NCI-H524 treated with DMSO at 0.1 percent for 48 hours (cell line): ENCODE measurements at regions not wholly inside any gene's neighbourhood (a gene's known extent, or its start where the extent isn't known, plus 50 kb on each side); places are given as distances from the start of the nearest gene placed in this dataset.
"Not testable (repeated sequence)": the region's sequence is repeated elsewhere in the genome, so short reads cannot be mapped to it uniquely, and the experiment has no call there.

Source experiments
- DNase-seq: peaks from one replicate; lab custom pipeline; 2025; lab: John Stamatoyannopoulos, UW

- no peak for DNase-seq
These were observed 51.7 kb upstream of the MYO10 start for GRCh38 chr5:16987776-16988175.

GRCh38 chr5:16990817-16991520, 54.9 kb upstream of the MYO10 start:
- DNase-seq: not testable (repeated sequence)

- no peak for DNase-seq
These were observed 55.9 kb upstream of the MYO10 start for GRCh38 chr5:16992006-16992405.

GRCh38 chr5:16992444-16992843, 56.4 kb upstream of the MYO10 start:
- DNase-seq: no peak

GRCh38 chr5:16994565-16994964, 58.5 kb upstream of the MYO10 start:
- DNase-seq: no peak

GRCh38 chr5:16995372-16995771, 59.3 kb upstream of the MYO10 start:
- no peak for DNase-seq

- DNase-seq: no peak
These were observed 64.3 kb upstream of the MYO10 start for GRCh38 chr5:17000291-17000939.

GRCh38 chr5:17001428-17001827, 65.3 kb upstream of the MYO10 start:
- DNase-seq: no peak

GRCh38 chr5:17004441-17005106, 68.5 kb upstream of the MYO10 start:
- DNase-seq: no peak

GRCh38 chr5:17005107-17005828, 69.2 kb upstream of the MYO10 start:
- no peak for DNase-seq

- DNase-seq: no peak
These were observed 76.2 kb upstream of the MYO10 start for GRCh38 chr5:17012289-17012688.

GRCh38 chr5:17014686-17015085, 78.6 kb upstream of the MYO10 start:
- no peak for DNase-seq

GRCh38 chr5:17018871-17019270, 82.8 kb upstream of the MYO10 start:
- no peak for DNase-seq

- DNase-seq: no peak
These were observed 83.2 kb upstream of the MYO10 start for GRCh38 chr5:17019324-17019723.

- DNase-seq: no peak
These were observed 84.9 kb upstream of the MYO10 start for GRCh38 chr5:17020678-17021601.

- no peak for DNase-seq
These were observed 85.5 kb upstream of the MYO10 start for GRCh38 chr5:17021602-17021932.

GRCh38 chr5:17022296-17022695, 86.2 kb upstream of the MYO10 start:
- no peak for DNase-seq

- no peak for DNase-seq
These were observed 88.6 kb upstream of the MYO10 start for GRCh38 chr5:17024686-17025180.

GRCh38 chr5:17031659-17032277, 95.7 kb upstream of the MYO10 start:
- DNase-seq: not testable (repeated sequence)

GRCh38 chr5:17032314-17032985, 96.4 kb upstream of the MYO10 start:
- DNase-seq: not testable (repeated sequence)
